HepG2 (cell line): ENCODE measurements at regions not wholly inside any gene's neighbourhood (a gene's known extent, or its start where the extent isn't known, plus 50 kb on each side); places are given as distances from the start of the nearest gene placed in this dataset.
A peak's percentile ranks its signal among the peaks of the same experiment; 100 is the strongest.

Source experiments
- ATAC-seq: fragments of 200-7000 bp; cut with Tn5 transposase; 3 replicates; pipeline ENCODE4 v1.9.1; 2020; ENCODE audit warnings: mild to moderate bottlenecking, moderate library complexity
- BruUV-seq: library from RNA; stranded (reverse); fragments of 400-500 nt; replicated peaks from 2 replicates; lab custom pipeline; 2021; lab: Mats Ljungman, UMichigan
- CTCF ChIA-PET: fragments of 300-600 bp; formaldehyde crosslinking; extraction: SDS; loops from one replicate; lab custom pipeline; 2021; ENCODE audit warnings: low total read pairs, inconsistent platforms, low intra/inter-chr PET ratio; lab: Yijun Ruan, JAX
- POLR2A ChIA-PET: fragments of 350-600 bp; sonication (Branson Sonifier 250); formaldehyde crosslinking; loops from one replicate; lab custom pipeline; 2020; ENCODE audit warnings: antibody characterized with exemption, inconsistent platforms; lab: Yijun Ruan, JAX
- DNase-seq: peaks from one replicate; pipeline ENCODE4 v3.0.0-alpha.2; 2015; ENCODE audit warnings: low spot score
- FAIRE-seq: peaks from 3 replicates; lab custom pipeline; 2011; peaks lifted over from hg19 to GRCh38; lab: Jason Lieb, UNC
- H2AFZ ChIP-seq: one replicate; pipeline ENCODE4 v1.6.1; 2011; ENCODE audit warnings: low read length, inconsistent platforms
- H3K27ac ChIP-seq: fragments of 300-600 bp; 3 replicates; pipeline ENCODE4 v1.8.0; 2011; ENCODE audit warnings: mixed run types, mild to moderate bottlenecking, mixed read lengths, low read length, inconsistent platforms; ENCODE audit not compliant: insufficient read depth; ENCODE audit errors: extremely low read length
- H3K27me3 ChIP-seq, 2 experiments: fragments of 200-600 bp in 1 of 2; 2 replicates in 1 of 2; 3 replicates in 1 of 2; pipeline versions ENCODE4 v1.6.0 to v1.8.0; 2011; ENCODE audit warnings: low read length in 2 of 2, mild to moderate bottlenecking in 2 of 2, moderate library complexity in 2 of 2, inconsistent platforms in 1 of 2; ENCODE audit not compliant: insufficient read depth in 2 of 2, control insufficient read depth in 1 of 2
- H3K36me3 ChIP-seq, 2 experiments: fragments of 200-600 bp in 1 of 2; replicated peaks in 1 of 2; 2 replicates in 1 of 2; 3 replicates in 1 of 2; pipeline versions ENCODE4 v1.5.1 to v1.8.0; 2011; ENCODE audit warnings: low read length in 2 of 2, inconsistent platforms in 1 of 2; ENCODE audit not compliant: insufficient read depth in 2 of 2, control insufficient read depth in 1 of 2
- H3K4me1 ChIP-seq: 2 replicates; pipeline ENCODE4 v1.5.1; 2012; ENCODE audit warnings: low read length, inconsistent platforms; ENCODE audit not compliant: insufficient read depth
- H3K4me2 ChIP-seq: 2 replicates; pipeline ENCODE4 v1.6.0; 2011; ENCODE audit warnings: low read depth, low read length, inconsistent platforms
- H3K4me3 ChIP-seq, 3 experiments: fragments of 200-600 bp in 1 of 3; sonication (generic), shearing (Covaris generic) in 1 of 3; replicated peaks in 1 of 3; 2 replicates each; pipeline ENCODE4 v1.5.1; 2011 to 2016; ENCODE audit warnings: low read length in 3 of 3, inconsistent platforms in 2 of 3, low read depth in 2 of 3, mild to moderate bottlenecking in 2 of 3, control low read depth in 1 of 3, mixed read lengths in 1 of 3; ENCODE audit not compliant: insufficient read depth in 1 of 3
- H3K79me2 ChIP-seq: one replicate; pipeline ENCODE4 v1.6.1; 2011; ENCODE audit warnings: low read length, inconsistent platforms; ENCODE audit not compliant: insufficient read depth
- H3K9ac ChIP-seq: 2 replicates; pipeline ENCODE4 v1.6.0; 2011; ENCODE audit warnings: mild to moderate bottlenecking, low read depth, low read length, inconsistent platforms; ENCODE audit not compliant: insufficient read depth
- H3K9me3 ChIP-seq: 2 replicates; pipeline ENCODE4 v1.5.1; 2012; ENCODE audit warnings: mild to moderate bottlenecking, low read length
- H4K20me1 ChIP-seq: 2 replicates; pipeline ENCODE4 v1.6.0; 2011; ENCODE audit warnings: inconsistent platforms, mild to moderate bottlenecking, low read length, moderate library complexity; ENCODE audit not compliant: insufficient read depth
- BRD4 ChIP-seq: sonication (generic); formaldehyde crosslinking; IDR thresholded peaks from 2 replicates; pipeline ENCODE4 v1.4.0; 2020; ENCODE audit warnings: missing genetic modification reagents
- DMAP1 ChIP-seq: IDR thresholded peaks from 2 replicates; pipeline ENCODE4 v1.6.1; 2016
- EEA1 ChIP-seq: sonication (generic); formaldehyde crosslinking; IDR thresholded peaks from 2 replicates; pipeline ENCODE4 v1.5.1; 2020; ENCODE audit warnings: mild to moderate bottlenecking, missing genetic modification reagents, borderline replicate concordance
- FOXJ3 ChIP-seq: sonication (generic); formaldehyde crosslinking; IDR thresholded peaks from 2 replicates; pipeline ENCODE4 v1.4.0; 2020; ENCODE audit warnings: missing genetic modification reagents, mild to moderate bottlenecking, borderline replicate concordance
- HDAC2 ChIP-seq: sonication (generic); formaldehyde crosslinking; IDR thresholded peaks from 2 replicates; pipeline ENCODE4 v1.4.0; 2020; ENCODE audit warnings: missing genetic modification reagents
- HMG20B ChIP-seq: conservative IDR thresholded peaks from 2 replicates; pipeline ENCODE4 v1.6.1; 2016; ENCODE audit warnings: missing genetic modification reagents, missing compliant biosample characterization
- JUNB ChIP-seq: sonication (generic); formaldehyde crosslinking; IDR thresholded peaks from 2 replicates; pipeline ENCODE4 v1.8.0; 2022; ENCODE audit warnings: missing genetic modification reagents, mild to moderate bottlenecking, borderline replicate concordance
- KDM3A ChIP-seq: IDR thresholded peaks from 2 replicates; pipeline ENCODE4 v1.6.1; 2018; ENCODE audit warnings: low read depth, missing compliant biosample characterization
- SRSF4 ChIP-seq: fragments of 200-400 bp; formaldehyde crosslinking; IDR thresholded peaks from one replicate; pipeline ENCODE4 v1.6.1; 2018; ENCODE audit warnings: mild to moderate bottlenecking, low read depth, low read length, moderate library complexity; ENCODE audit not compliant: poor library complexity, severe bottlenecking
- THAP11 ChIP-seq: IDR thresholded peaks from 2 replicates; pipeline ENCODE4 v1.6.1; 2016; ENCODE audit warnings: missing biosample characterization, missing genetic modification reagents
- ZKSCAN1 ChIP-seq: fragments of 150-350 bp; IDR thresholded peaks from 2 replicates; pipeline ENCODE4 v1.6.1; 2014; ENCODE audit warnings: low read length
- ZNF225 ChIP-seq: sonication (generic); formaldehyde crosslinking; IDR thresholded peaks from 2 replicates; pipeline ENCODE4 v1.4.0; 2020; ENCODE audit warnings: mild to moderate bottlenecking, missing genetic modification reagents
- ZNF232 ChIP-seq: sonication (generic); formaldehyde crosslinking; IDR thresholded peaks from 2 replicates; pipeline ENCODE4 v1.4.0; 2020; ENCODE audit warnings: missing genetic modification reagents, borderline replicate concordance
- ZNF567 ChIP-seq: sonication (generic); formaldehyde crosslinking; IDR thresholded peaks from 2 replicates; pipeline ENCODE4 v1.8.1; 2023; ENCODE audit warnings: mild to moderate bottlenecking, missing genetic modification reagents, borderline replicate concordance
- whole genome bisulfite sequencing: methylation state at CpG from one replicate; pipeline ENCODE4 v1.1.6; 2017; ENCODE audit warnings: low lambda C conversion rate; 5-methylcytosine and 5-hydroxymethylcytosine counted together
- in situ Hi-C: cut with HindIII; loops from 2 replicates; pipeline ENCODE4 v1.10.0; 2017; ENCODE audit warnings: low pct_unique_long_range_greater_than_20kb; ENCODE audit not compliant: extremely low pct_ligation_motif_present
- intact Hi-C: fragments of 100-400 bp; cut with micrococcal nuclease; formaldehyde crosslinking; loops from one replicate; pipeline ENCODE4 v1.10.0; 2022; ENCODE audit not compliant: unreplicated experiment
- TF ChIP-seq, protein P1 (sequence below): sonication (generic); formaldehyde crosslinking; IDR thresholded peaks from 2 replicates; pipeline ENCODE4 v1.8.1; 2023; ENCODE audit warnings: mild to moderate bottlenecking, inconsistent platforms, moderate library complexity, missing genetic modification reagents, borderline replicate concordance
- TF ChIP-seq, protein P2 (sequence below): fragments of 450-650 bp; IDR thresholded peaks from 2 replicates; pipeline ENCODE4 v1.6.1; 2017; ENCODE audit warnings: mild to moderate bottlenecking
- TF ChIP-seq, protein P3 (sequence below): IDR thresholded peaks from 2 replicates; pipeline ENCODE4 v1.6.1; 2012; ENCODE audit warnings: inconsistent platforms

DNA sequence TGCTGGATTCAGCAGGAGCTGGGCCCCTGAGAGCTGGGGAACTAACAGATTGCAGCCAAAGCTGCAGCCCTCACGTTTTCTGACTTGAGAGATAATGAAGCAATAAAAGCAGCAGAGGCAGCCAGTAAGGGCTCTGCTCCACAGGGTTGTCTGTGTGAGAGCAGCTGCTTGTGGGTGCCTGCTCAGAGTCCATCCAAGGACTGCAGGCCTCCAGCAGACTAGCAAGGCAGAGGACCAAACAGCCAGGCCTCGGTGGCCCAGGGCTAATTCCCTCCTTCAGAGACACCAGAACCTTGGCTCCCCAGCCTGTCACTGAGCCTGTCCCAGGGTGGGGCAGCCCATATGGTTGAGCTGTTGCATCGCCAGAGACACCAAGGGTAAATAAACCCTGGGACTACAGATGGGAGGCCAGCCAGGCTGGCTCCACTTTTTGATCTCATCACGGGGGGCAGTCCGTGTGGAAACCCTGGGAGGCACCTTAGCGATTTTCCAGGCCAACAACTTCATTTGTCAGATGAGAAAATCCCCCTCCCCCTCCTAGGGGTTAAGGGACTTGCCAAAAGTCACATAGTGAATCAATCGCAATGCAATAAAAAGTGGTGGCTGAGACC is 229.2 kb downstream of the WDR11 start:
- in situ Hi-C loops (no loop called here), intact Hi-C loops (no loop called here)
- TF ChIP-seq JUNB: no peak
- no peak for TF ChIP-seq ZNF232
- TF ChIP-seq, protein P1, sequence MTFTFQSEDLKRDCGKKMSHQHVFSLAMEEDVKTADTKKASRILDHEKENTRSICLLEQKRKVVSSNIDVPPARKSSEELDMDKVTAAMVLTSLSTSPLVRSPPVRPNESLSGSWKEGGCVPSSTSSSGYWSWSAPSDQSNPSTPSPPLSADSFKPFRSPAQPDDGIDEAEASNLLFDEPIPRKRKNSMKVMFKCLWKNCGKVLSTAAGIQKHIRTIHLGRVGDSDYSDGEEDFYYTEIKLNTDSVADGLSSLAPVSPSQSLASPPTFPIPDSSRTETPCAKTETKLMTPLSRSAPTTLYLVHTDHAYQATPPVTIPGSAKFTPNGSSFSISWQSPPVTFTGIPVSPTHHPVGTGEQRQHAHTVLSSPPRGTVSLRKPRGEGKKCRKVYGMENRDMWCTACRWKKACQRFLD (CRISPR knock-in tag): no peak
- TF ChIP-seq HDAC2 (CRISPR knock-in tag): no peak
- no peak for TF ChIP-seq ZNF225 (CRISPR knock-in tag)
- TF ChIP-seq KDM3A (CRISPR knock-in tag): no peak
- TF ChIP-seq EEA1 (CRISPR knock-in tag): no peak
- TF ChIP-seq FOXJ3 (CRISPR knock-in tag): no peak
- TF ChIP-seq, protein P2, sequence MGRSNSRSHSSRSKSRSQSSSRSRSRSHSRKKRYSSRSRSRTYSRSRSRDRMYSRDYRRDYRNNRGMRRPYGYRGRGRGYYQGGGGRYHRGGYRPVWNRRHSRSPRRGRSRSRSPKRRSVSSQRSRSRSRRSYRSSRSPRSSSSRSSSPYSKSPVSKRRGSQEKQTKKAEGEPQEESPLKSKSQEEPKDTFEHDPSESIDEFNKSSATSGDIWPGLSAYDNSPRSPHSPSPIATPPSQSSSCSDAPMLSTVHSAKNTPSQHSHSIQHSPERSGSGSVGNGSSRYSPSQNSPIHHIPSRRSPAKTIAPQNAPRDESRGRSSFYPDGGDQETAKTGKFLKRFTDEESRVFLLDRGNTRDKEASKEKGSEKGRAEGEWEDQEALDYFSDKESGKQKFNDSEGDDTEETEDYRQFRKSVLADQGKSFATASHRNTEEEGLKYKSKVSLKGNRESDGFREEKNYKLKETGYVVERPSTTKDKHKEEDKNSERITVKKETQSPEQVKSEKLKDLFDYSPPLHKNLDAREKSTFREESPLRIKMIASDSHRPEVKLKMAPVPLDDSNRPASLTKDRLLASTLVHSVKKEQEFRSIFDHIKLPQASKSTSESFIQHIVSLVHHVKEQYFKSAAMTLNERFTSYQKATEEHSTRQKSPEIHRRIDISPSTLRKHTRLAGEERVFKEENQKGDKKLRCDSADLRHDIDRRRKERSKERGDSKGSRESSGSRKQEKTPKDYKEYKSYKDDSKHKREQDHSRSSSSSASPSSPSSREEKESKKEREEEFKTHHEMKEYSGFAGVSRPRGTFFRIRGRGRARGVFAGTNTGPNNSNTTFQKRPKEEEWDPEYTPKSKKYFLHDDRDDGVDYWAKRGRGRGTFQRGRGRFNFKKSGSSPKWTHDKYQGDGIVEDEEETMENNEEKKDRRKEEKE: no peak
- TF ChIP-seq BRD4: no peak
- no peak for TF ChIP-seq ZNF567 (CRISPR knock-in tag)
- TF ChIP-seq THAP11: no peak
- TF ChIP-seq, protein P3, sequence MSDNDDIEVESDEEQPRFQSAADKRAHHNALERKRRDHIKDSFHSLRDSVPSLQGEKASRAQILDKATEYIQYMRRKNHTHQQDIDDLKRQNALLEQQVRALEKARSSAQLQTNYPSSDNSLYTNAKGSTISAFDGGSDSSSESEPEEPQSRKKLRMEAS: no peak
- no peak for TF ChIP-seq SRSF4
- TF ChIP-seq HMG20B (CRISPR knock-in tag): no peak
- TF ChIP-seq ZKSCAN1: no peak
- no peak for TF ChIP-seq DMAP1
- H3K4me3 ChIP-seq: no peak overlapping the region
- H2AFZ ChIP-seq: no peak overlapping the region
- H4K20me1 ChIP-seq: no peaks in the 10 kb centered on the region
- DNase-seq (no peak), ATAC-seq (peak; percentile 80), FAIRE-seq (no peak)
- H3K9ac ChIP-seq: no peak overlapping the region
- no peaks in the 10 kb centered on the region for H3K9me3 ChIP-seq
- H3K27me3 ChIP-seq: peaks cover 0 to 22% of the 10 kb centered on the region in 2 experiments; a peak in 3 of 5 replicates
- H3K4me2 ChIP-seq: no peak overlapping the region
- H3K79me2 ChIP-seq: no peaks in the 10 kb centered on the region
- H3K36me3 ChIP-seq: no peaks in the 10 kb centered on the region
- H3K4me1 ChIP-seq: 0 out of 2 replicates have a peak, but pooled peaks cover 9% of the 10 kb centered on the region
- ChIA-PET POLR2A (no interaction called here), CTCF (no interaction called here)
- no TSS peak for BruUV-seq
- 45% methylated on average over 2 of the region's 7 CpGs for WGBS
- no peak overlapping the region for H3K27ac ChIP-seq
